ENCODE measurements at regions not wholly inside any gene's neighbourhood (a gene's known extent, or its start where the extent isn't known, plus 50 kb on each side); places are given as distances from the start of the nearest gene placed in this dataset.

- Histone ChIP-seq H3K27me3 (ENCODE audit: control insufficient read depth, insufficient read depth, low read length) (no peaks in the 10 kb centered on the region), H3K9me3 (ENCODE audit: control insufficient read depth, insufficient read depth, low read length) (no peaks in the 10 kb centered on the region; the same call in 1 of the 2 replicates), H3K4me3 (ENCODE audit: low read depth, low read length) (no peak overlapping the region), H3K27ac (ENCODE audit: low read depth, low read length) (no peak overlapping the region)
- CTCF ChIA-PET: no interaction called here
- POLR2A ChIA-PET: no interaction called here
- no peak for DNase-seq (ENCODE audit: low read depth, low spot score)
- TF ChIP-seq, protein P1, sequence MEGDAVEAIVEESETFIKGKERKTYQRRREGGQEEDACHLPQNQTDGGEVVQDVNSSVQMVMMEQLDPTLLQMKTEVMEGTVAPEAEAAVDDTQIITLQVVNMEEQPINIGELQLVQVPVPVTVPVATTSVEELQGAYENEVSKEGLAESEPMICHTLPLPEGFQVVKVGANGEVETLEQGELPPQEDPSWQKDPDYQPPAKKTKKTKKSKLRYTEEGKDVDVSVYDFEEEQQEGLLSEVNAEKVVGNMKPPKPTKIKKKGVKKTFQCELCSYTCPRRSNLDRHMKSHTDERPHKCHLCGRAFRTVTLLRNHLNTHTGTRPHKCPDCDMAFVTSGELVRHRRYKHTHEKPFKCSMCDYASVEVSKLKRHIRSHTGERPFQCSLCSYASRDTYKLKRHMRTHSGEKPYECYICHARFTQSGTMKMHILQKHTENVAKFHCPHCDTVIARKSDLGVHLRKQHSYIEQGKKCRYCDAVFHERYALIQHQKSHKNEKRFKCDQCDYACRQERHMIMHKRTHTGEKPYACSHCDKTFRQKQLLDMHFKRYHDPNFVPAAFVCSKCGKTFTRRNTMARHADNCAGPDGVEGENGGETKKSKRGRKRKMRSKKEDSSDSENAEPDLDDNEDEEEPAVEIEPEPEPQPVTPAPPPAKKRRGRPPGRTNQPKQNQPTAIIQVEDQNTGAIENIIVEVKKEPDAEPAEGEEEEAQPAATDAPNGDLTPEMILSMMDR (IDR thresholded peaks at IDR 0.05; ENCODE audit: low read depth, low read length): no peak
These were observed 344.5 kb downstream of the SEC14L1 start for GRCh38 chr17:77485089-77485833.

GRCh38 chr17:77487211-77487629, 346.5 kb downstream of the SEC14L1 start:
- ChIA-PET POLR2A (no interaction called here), CTCF (no interaction called here)
- Histone ChIP-seq H3K27me3 (ENCODE audit: control insufficient read depth, insufficient read depth, low read length) (no peaks in the 10 kb centered on the region), H3K27ac (ENCODE audit: low read depth, low read length) (no peak overlapping the region), H3K4me3 (ENCODE audit: low read depth, low read length) (no peak overlapping the region), H3K9me3 (ENCODE audit: control insufficient read depth, insufficient read depth, low read length) (no peaks in the 10 kb centered on the region; the same call in 1 of the 2 replicates)
- DNase-seq (ENCODE audit: low read depth, low spot score): no peak
- TF ChIP-seq, protein P1 (IDR thresholded peaks at IDR 0.05; ENCODE audit: low read depth, low read length): no peak

GRCh38 chr17:77487677-77488530, 347.1 kb downstream of the SEC14L1 start:
- CTCF ChIA-PET: interaction anchor here (1.7 kb wide), 1 partner anchor 58 kb away, joined by 4 read pairs; no protein-coding TSS in a partner anchor

GRCh38 chr17:77488531-77489238, 347.9 kb downstream of the SEC14L1 start:
- Histone ChIP-seq H3K9me3 (ENCODE audit: control insufficient read depth, insufficient read depth, low read length) (no peaks in the 10 kb centered on the region; the same call in 1 of the 2 replicates), H3K4me3 (ENCODE audit: low read depth, low read length) (no peak overlapping the region), H3K27me3 (ENCODE audit: control insufficient read depth, insufficient read depth, low read length) (no peaks in the 10 kb centered on the region), H3K27ac (ENCODE audit: low read depth, low read length) (no peak overlapping the region)
- POLR2A ChIA-PET: no interaction called here
- DNase-seq (ENCODE audit: low read depth, low spot score): no peak
- TF ChIP-seq, protein P1 (IDR thresholded peaks at IDR 0.05; ENCODE audit: low read depth, low read length): no peak
- CTCF ChIA-PET: interaction anchor here (1.7 kb wide), 1 partner anchor 59 kb away, joined by 4 read pairs; no protein-coding TSS in a partner anchor

More at GRCh38 chr17:77487677-77488530, 347.1 kb downstream of the SEC14L1 start:
- POLR2A ChIA-PET: no interaction called here
- TF ChIP-seq, protein P1 (IDR thresholded peaks at IDR 0.05; ENCODE audit: low read depth, low read length): no peak
- Histone ChIP-seq H3K4me3 (ENCODE audit: low read depth, low read length) (no peak overlapping the region), H3K9me3 (ENCODE audit: control insufficient read depth, insufficient read depth, low read length) (no peaks in the 10 kb centered on the region; the same call in 1 of the 2 replicates), H3K27ac (ENCODE audit: low read depth, low read length) (no peak overlapping the region), H3K27me3 (ENCODE audit: control insufficient read depth, insufficient read depth, low read length) (no peaks in the 10 kb centered on the region)
- DNase-seq (ENCODE audit: low read depth, low spot score): no peak
